H1 (cell line): ENCODE measurements at regions not wholly inside any gene's neighbourhood (a gene's known extent, or its start where the extent isn't known, plus 50 kb on each side); places are given as distances from the start of the nearest gene placed in this dataset.

ENCODE experiments used
- CTCF ChIA-PET: fragments of 300-600 bp; sonication (Branson Sonifier 250); formaldehyde crosslinking; loops from one replicate; lab custom pipeline; 2021; ENCODE audit not compliant: partially characterized antibody; lab: Charles Lee
- POLR2A ChIA-PET: fragments of 300-600 bp; sonication (Branson Sonifier 250); formaldehyde crosslinking; loops from one replicate; lab custom pipeline; 2021; ENCODE audit warnings: inconsistent platforms; ENCODE audit not compliant: partially characterized antibody; lab: Charles Lee
- DNase-seq, 2 experiments: peaks; one replicate each; pipeline versions ENCODE4 v3.0.0 to v3.0.0-alpha.2; 2010 to 2022; ENCODE audit warnings: low spot score in 2 of 2, low read depth in 1 of 2, mixed read lengths in 1 of 2
- FAIRE-seq: peaks from 2 replicates; lab custom pipeline; 2011; peaks lifted over from hg19 to GRCh38; lab: Jason Lieb, UNC
- H2AFZ ChIP-seq: 2 replicates; pipeline ENCODE4 v1.8.1; 2012; ENCODE audit warnings: low read length, inconsistent platforms
- H2AK5ac ChIP-seq: 2 replicates; pipeline ENCODE4 v1.6.1; 2013; ENCODE audit warnings: low read depth, low read length
- H2BK120ac ChIP-seq: replicated peaks from 2 replicates; pipeline ENCODE3; 2013; ENCODE audit warnings: low read depth, low read length, inconsistent platforms
- H2BK12ac ChIP-seq: 2 replicates; pipeline ENCODE4 v1.6.1; 2013; ENCODE audit warnings: low read depth, low read length
- H2BK15ac ChIP-seq: 2 replicates; pipeline ENCODE4 v1.6.1; 2013; ENCODE audit warnings: low read length
- H2BK20ac ChIP-seq: 2 replicates; pipeline ENCODE4 v1.6.1; 2013; ENCODE audit warnings: low read length
- H2BK5ac ChIP-seq: 2 replicates; pipeline ENCODE4 v1.6.1; 2013; ENCODE audit warnings: low read depth, low read length
- H3K14ac ChIP-seq: 2 replicates; pipeline ENCODE4 v1.6.1; 2013; ENCODE audit warnings: inconsistent platforms; ENCODE audit not compliant: insufficient read length
- H3K18ac ChIP-seq: 2 replicates; pipeline ENCODE4 v1.6.1; 2013; ENCODE audit warnings: low read length; ENCODE audit errors: extremely low read depth
- H3K23ac ChIP-seq: 2 replicates; pipeline ENCODE4 v1.6.1; 2013; ENCODE audit warnings: inconsistent platforms; ENCODE audit not compliant: insufficient read length
- H3K23me2 ChIP-seq: 2 replicates; pipeline ENCODE4 v1.6.1; 2013; ENCODE audit warnings: low read depth, low read length
- H3K27ac ChIP-seq: 2 replicates; pipeline ENCODE4 v1.6.1; 2011; ENCODE audit warnings: low read depth, low read length, inconsistent platforms
- H3K27me3 ChIP-seq, 4 experiments: replicated peaks in 1 of 4; 1 replicate in 1 of 4; 2 replicates in 3 of 4; pipeline versions ENCODE4 v1.6.1 to v1.8.1; 2011 to 2013; ENCODE audit warnings: low read length in 3 of 4, mild to moderate bottlenecking in 3 of 4, inconsistent platforms in 2 of 4, mixed read lengths in 2 of 4, moderate library complexity in 1 of 4; ENCODE audit not compliant: control insufficient read depth in 3 of 4, insufficient read depth in 3 of 4; ENCODE audit errors: extremely low read depth in 1 of 4
- H3K36me3 ChIP-seq, 4 experiments: 2 replicates each; pipeline versions ENCODE4 v1.6.1 to v1.8.1; 2011 to 2013; ENCODE audit warnings: mild to moderate bottlenecking in 4 of 4, low read length in 3 of 4, moderate library complexity in 2 of 4, control low read depth in 1 of 4, inconsistent platforms in 1 of 4; ENCODE audit not compliant: insufficient read depth in 4 of 4, control insufficient read depth in 2 of 4
- H3K4ac ChIP-seq: replicated peaks from 2 replicates; pipeline ENCODE3; 2013; ENCODE audit warnings: low read length, low read depth, mixed read lengths, inconsistent platforms; ENCODE audit not compliant: insufficient read length
- H3K4me1 ChIP-seq, 4 experiments: replicated peaks in 1 of 4; 1 replicate in 1 of 4; 2 replicates in 3 of 4; pipeline versions ENCODE4 v1.6.1 to v1.8.1; 2011 to 2013; ENCODE audit warnings: low read length in 3 of 4, inconsistent platforms in 2 of 4, mixed read lengths in 1 of 4; ENCODE audit not compliant: insufficient read depth in 4 of 4, control insufficient read depth in 3 of 4
- H3K4me2 ChIP-seq, 2 experiments: 2 replicates each; pipeline versions ENCODE4 v1.6.1 to v1.8.1; 2011 to 2013; ENCODE audit warnings: low read depth in 2 of 2, low read length in 2 of 2, control low read depth in 1 of 2, inconsistent platforms in 1 of 2, mild to moderate bottlenecking in 1 of 2; ENCODE audit not compliant: insufficient read depth in 1 of 2
- H3K4me3 ChIP-seq, 4 experiments: fragments of 200-600, 300-600 bp in 1 of 4; sonication (generic), shearing (Covaris generic), sonication (Bioruptor Twin) in 1 of 4; 2 replicates each; pipeline versions ENCODE4 v1.5.1 to v1.8.1; 2011 to 2016; ENCODE audit warnings: low read length in 4 of 4, low read depth in 3 of 4, control low read depth in 2 of 4, inconsistent platforms in 2 of 4, mild to moderate bottlenecking in 2 of 4, mixed read lengths in 1 of 4, moderate library complexity in 1 of 4; ENCODE audit not compliant: insufficient read depth in 2 of 4; ENCODE audit errors: extremely low read depth in 1 of 4
- H3K56ac ChIP-seq: replicated peaks from 2 replicates; pipeline ENCODE3; 2013; ENCODE audit warnings: low read depth, mild to moderate bottlenecking, mixed read lengths, low read length, inconsistent platforms; ENCODE audit not compliant: insufficient read length
- H3K79me1 ChIP-seq: 2 replicates; pipeline ENCODE4 v1.6.1; 2013; ENCODE audit warnings: low read depth, low read length, control low read depth
- H3K79me2 ChIP-seq, 2 experiments: 2 replicates each; pipeline versions ENCODE4 v1.6.1 to v1.8.1; 2012 to 2013; ENCODE audit warnings: low read length in 2 of 2, mild to moderate bottlenecking in 2 of 2, inconsistent platforms in 1 of 2; ENCODE audit not compliant: insufficient read depth in 2 of 2, control insufficient read depth in 1 of 2
- H3K9ac ChIP-seq, 4 experiments: replicated peaks in 1 of 4; 1 replicate in 1 of 4; 2 replicates in 3 of 4; pipeline versions ENCODE4 v1.6.1 to v1.8.1; 2011 to 2013; ENCODE audit warnings: low read depth in 3 of 4, low read length in 3 of 4, control low read depth in 2 of 4, mild to moderate bottlenecking in 2 of 4, moderate library complexity in 2 of 4, inconsistent platforms in 1 of 4; ENCODE audit errors: extremely low read depth in 1 of 4
- H3K9me3 ChIP-seq, 2 experiments: 2 replicates each; pipeline versions ENCODE4 v1.6.1 to v1.8.1; 2012 to 2013; ENCODE audit warnings: mild to moderate bottlenecking in 2 of 2, moderate library complexity in 2 of 2, control low read depth in 1 of 2, inconsistent platforms in 1 of 2, low read depth in 1 of 2, low read length in 1 of 2, mixed read lengths in 1 of 2; ENCODE audit not compliant: insufficient read depth in 2 of 2
- H4K20me1 ChIP-seq, 2 experiments: replicated peaks in 1 of 2; 2 replicates each; pipeline versions ENCODE3 to v1.8.1; 2011 to 2013; ENCODE audit warnings: inconsistent platforms in 2 of 2, low read length in 2 of 2, mild to moderate bottlenecking in 1 of 2; ENCODE audit not compliant: insufficient read depth in 2 of 2, control insufficient read depth in 1 of 2
- H4K5ac ChIP-seq: 2 replicates; pipeline ENCODE4 v1.6.1; 2013; ENCODE audit warnings: low read length, low read depth, mixed read lengths, inconsistent platforms; ENCODE audit not compliant: insufficient read length
- H4K8ac ChIP-seq: 2 replicates; pipeline ENCODE4 v1.8.0; 2013; ENCODE audit warnings: mild to moderate bottlenecking, moderate library complexity, low read length, inconsistent platforms; ENCODE audit not compliant: insufficient read depth; ENCODE audit errors: extremely low read depth
- H4K91ac ChIP-seq: replicated peaks from 2 replicates; pipeline ENCODE3; 2013; ENCODE audit warnings: low read length, mixed read lengths, inconsistent platforms; ENCODE audit not compliant: insufficient read length
- CBX5 ChIP-seq: fragments of 300-800, 300-1000 bp; sonication (generic); IDR thresholded peaks from 2 replicates; pipeline ENCODE4 v1.7.1; 2016; ENCODE audit warnings: antibody characterized with exemption, low read length, low read depth
- CBX8 ChIP-seq: fragments of 300-800, 300-1000 bp; sonication (generic); IDR thresholded peaks from 2 replicates; pipeline ENCODE4 v1.7.1; 2016; ENCODE audit warnings: low read depth, low read length, borderline replicate concordance
- CEBPB ChIP-seq: IDR thresholded peaks from 2 replicates; pipeline ENCODE4 v1.6.1; 2012; ENCODE audit warnings: low read depth, low read length
- CHD2 ChIP-seq: IDR thresholded peaks from 2 replicates; pipeline ENCODE4 v1.6.1; 2012; ENCODE audit warnings: low read length, improper control_type of control experiment
- EZH2 ChIP-seq: fragments of 200-600 bp; sonication (generic); IDR thresholded peaks from 2 replicates; pipeline ENCODE4 v1.7.1; 2012; ENCODE audit warnings: low read depth, mild to moderate bottlenecking, moderate library complexity, low read length, inconsistent platforms; ENCODE audit not compliant: severe bottlenecking
- GABPA ChIP-seq: IDR thresholded peaks from 2 replicates; pipeline ENCODE4 v1.6.1; 2011; ENCODE audit warnings: mild to moderate bottlenecking, low read length, moderate library complexity, borderline replicate concordance; ENCODE audit not compliant: insufficient read depth
- GTF2F1 ChIP-seq: IDR thresholded peaks from 2 replicates; pipeline ENCODE4 v1.6.1; 2012; ENCODE audit warnings: low read depth, low read length, improper control_type of control experiment, borderline replicate concordance
- HDAC2 ChIP-seq, 2 experiments: fragments of 300-600 bp in 1 of 2; sonication (generic) in 1 of 2; IDR thresholded peaks; 2 replicates each; pipeline ENCODE4 v1.6.1; 2011 to 2012; ENCODE audit warnings: low read depth in 2 of 2, low read length in 2 of 2, mild to moderate bottlenecking in 2 of 2, moderate library complexity in 2 of 2, borderline replicate concordance in 1 of 2, inconsistent platforms in 1 of 2
- HDAC6 ChIP-seq: IDR thresholded peaks from one replicate; pipeline ENCODE4 v1.7.1; 2012; ENCODE audit warnings: low read depth, mild to moderate bottlenecking, inconsistent platforms, low read length, moderate library complexity
- KDM1A ChIP-seq: fragments of 200-600, 300-600 bp; sonication (generic); IDR thresholded peaks from 2 replicates; pipeline ENCODE4 v1.7.1; 2016; ENCODE audit warnings: mild to moderate bottlenecking, low read length, borderline replicate concordance
- RAD21 ChIP-seq, 2 experiments: IDR thresholded peaks in 1 of 2; conservative IDR thresholded peaks in 1 of 2; 2 replicates each; pipeline ENCODE4 v1.6.1; 2011; ENCODE audit warnings: low read depth in 2 of 2, low read length in 2 of 2, improper control_type of control experiment in 1 of 2, inconsistent platforms in 1 of 2, mild to moderate bottlenecking in 1 of 2, moderate library complexity in 1 of 2
- SIRT6 ChIP-seq: IDR thresholded peaks from one replicate; pipeline ENCODE4 v1.7.1; 2012; ENCODE audit warnings: low read length, inconsistent platforms
- SIX5 ChIP-seq: IDR thresholded peaks from 2 replicates; pipeline ENCODE4 v1.6.1; 2011; ENCODE audit warnings: mild to moderate bottlenecking, low read depth, low read length
- USF2 ChIP-seq: IDR thresholded peaks from 2 replicates; pipeline ENCODE4 v1.6.1; 2011; ENCODE audit warnings: low read length, improper control_type of control experiment
- YY1 ChIP-seq: IDR thresholded peaks from 2 replicates; pipeline ENCODE4 v1.6.1; 2011; ENCODE audit warnings: low read depth, mild to moderate bottlenecking, low read length

DNA sequence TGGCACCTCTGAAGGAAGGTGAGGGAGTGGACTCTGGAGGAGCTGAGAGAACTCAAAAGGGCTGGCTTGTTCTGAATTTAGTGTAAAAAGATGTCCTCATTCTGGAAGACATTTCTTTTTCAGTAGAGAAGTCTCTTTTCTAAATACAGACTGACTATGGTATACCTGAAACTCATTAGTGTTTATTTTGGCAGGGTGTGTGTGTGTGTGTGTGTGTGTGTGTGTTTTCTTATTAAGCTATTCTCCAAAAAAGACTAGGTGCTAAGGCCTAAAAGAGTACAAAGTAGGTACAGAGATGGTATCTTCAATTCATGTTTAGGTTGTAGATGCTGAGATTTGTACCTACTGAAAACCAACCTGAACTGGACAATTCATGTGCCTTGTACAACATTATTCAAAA is 196.4 kb downstream of the SPRY2 start:
- H2AK5ac ChIP-seq: no peak overlapping the region
- no peak overlapping the region for H4K91ac ChIP-seq
- no peaks in the 10 kb centered on the region for H3K36me3 ChIP-seq
- no peaks in the 10 kb centered on the region for H3K9me3 ChIP-seq
- H2BK120ac ChIP-seq: no peak overlapping the region
- no peaks in the 10 kb centered on the region for H4K20me1 ChIP-seq
- no peak overlapping the region for H2AFZ ChIP-seq
- H3K18ac ChIP-seq: no peak overlapping the region
- no peaks in the 10 kb centered on the region for H3K79me2 ChIP-seq
- no peak overlapping the region for H2BK15ac ChIP-seq
- CTCF ChIA-PET: interaction anchor here (1.1 to 1.6 kb wide), 3 partner anchors 9 to 433 kb away, joined by 3 to 7 read pairs (median 4); no protein-coding TSS in a partner anchor
- H3K23ac ChIP-seq: no peak overlapping the region
- H2BK20ac ChIP-seq: no peak overlapping the region
- H3K4me1 ChIP-seq: peaks cover 0 to 4% (median 3%) of the 10 kb centered on the region in 4 experiments; a peak in 3 of 7 replicates
- no peak overlapping the region for H2BK5ac ChIP-seq
- no peak overlapping the region for H4K8ac ChIP-seq
- POLR2A ChIA-PET: no interaction called here
- no peak overlapping the region for H3K14ac ChIP-seq
- no peak for FAIRE-seq
- no peaks in the 10 kb centered on the region; the same call in 1 of the 2 replicates for H3K23me2 ChIP-seq
- no peak for DNase-seq
- H2BK12ac ChIP-seq: no peak overlapping the region
- no peaks in the 10 kb centered on the region for H3K27me3 ChIP-seq
- no peak overlapping the region for H3K4me3 ChIP-seq
- H3K4me2 ChIP-seq: no peak overlapping the region
- no peaks in the 10 kb centered on the region for H3K79me1 ChIP-seq
- H3K56ac ChIP-seq: no peak overlapping the region
- H3K9ac ChIP-seq: no peak overlapping the region; a peak in 1 of 7 replicates
- H4K5ac ChIP-seq: no peak overlapping the region
- H3K4ac ChIP-seq: no peak overlapping the region
- no peak overlapping the region for H3K27ac ChIP-seq
- no peak for TF ChIP-seq CEBPB
- no peak for TF ChIP-seq SIX5
- TF ChIP-seq CHD2: no peak
- no peak for TF ChIP-seq HDAC2 (IDR thresholded peaks at IDR 0.05; ENCODE audit: borderline replicate concordance in 1 of 2, low read depth in 2 of 2, low read length in 2 of 2)
- TF ChIP-seq GTF2F1: no peak
- TF ChIP-seq KDM1A: no peak
- TF ChIP-seq HDAC6: no peak
- no peak for TF ChIP-seq SIRT6
- TF ChIP-seq EZH2: no peak
- no peak for TF ChIP-seq CBX5
- TF ChIP-seq YY1: no peak
- TF ChIP-seq USF2: no peak
- TF ChIP-seq GABPA: no peak
- no peak for TF ChIP-seq RAD21 (IDR thresholded peaks at IDR 0.05 in 1 of 2, conservative IDR thresholded peaks at IDR 0.05 in 1 of 2; ENCODE audit: low read depth in 2 of 2, low read length in 2 of 2)
- TF ChIP-seq CBX8: no peak
